Panc1 (cell line): ENCODE measurements at regions not wholly inside any gene's neighbourhood (a gene's known extent, or its start where the extent isn't known, plus 50 kb on each side); places are given as distances from the start of the nearest gene placed in this dataset.

ENCODE experiments used
- ATAC-seq: fragments of 200-7000 bp; cut with Tn5 transposase; 2 replicates; pipeline ENCODE4 v1.9.1; 2020; ENCODE audit warnings: mild to moderate bottlenecking, moderate library complexity
- BruUV-seq: library from RNA; stranded (reverse); fragments of 400-500 nt; replicated peaks from 2 replicates; lab custom pipeline; 2021; lab: Mats Ljungman, UMichigan
- CTCF ChIA-PET: fragments of 300-600 bp; sonication (Branson Sonifier 250); formaldehyde crosslinking; loops from one replicate; lab custom pipeline; 2022; ENCODE audit warnings: antibody characterized with exemption; lab: Charles Lee
- POLR2A ChIA-PET: fragments of 300-600 bp; sonication (Branson Sonifier 250); formaldehyde crosslinking; loops from one replicate; lab custom pipeline; 2022; ENCODE audit warnings: antibody characterized with exemption; lab: Charles Lee
- DNase-seq: peaks from one replicate; pipeline ENCODE4 v3.0.0-alpha.2; 2010; ENCODE audit warnings: low read depth, low spot score
- H3K27ac ChIP-seq: 2 replicates; pipeline ENCODE4 v1.5.1; 2011; ENCODE audit warnings: mild to moderate bottlenecking, low read length, inconsistent platforms
- H3K27me3 ChIP-seq: fragments of 200-500 bp; sonication (Bioruptor generic); 2 replicates; pipeline ENCODE4 v1.6.0; 2014; ENCODE audit warnings: low read length, inconsistent platforms; ENCODE audit not compliant: control insufficient read depth, insufficient read depth
- H3K36me3 ChIP-seq: fragments of 200-500 bp; sonication (Bioruptor generic); 2 replicates; pipeline ENCODE4 v1.5.1; 2014; ENCODE audit warnings: inconsistent platforms, mild to moderate bottlenecking, low read length, moderate library complexity; ENCODE audit not compliant: control insufficient read depth, insufficient read depth
- H3K4me1 ChIP-seq: 2 replicates; pipeline ENCODE4 v1.5.1; 2011; ENCODE audit warnings: inconsistent platforms, mild to moderate bottlenecking, low read length, moderate library complexity; ENCODE audit not compliant: control insufficient read depth, insufficient read depth
- H3K4me3 ChIP-seq, 2 experiments: 2 replicates each; pipeline ENCODE4 v1.5.1; 2011 to 2012; ENCODE audit warnings: low read depth in 2 of 2, low read length in 2 of 2, mild to moderate bottlenecking in 2 of 2, inconsistent platforms in 1 of 2, moderate library complexity in 1 of 2
- H3K9me3 ChIP-seq: fragments of 200-500 bp; sonication (Bioruptor generic); 2 replicates; pipeline ENCODE4 v1.5.1; 2014; ENCODE audit warnings: low read depth, mild to moderate bottlenecking, inconsistent platforms, low read length, moderate library complexity; ENCODE audit not compliant: control insufficient read depth, insufficient read depth
- CTCF ChIP-seq: fragments of 450-650 bp; IDR thresholded peaks from 2 replicates; pipeline ENCODE4 v1.5.1; 2017; ENCODE audit warnings: mild to moderate bottlenecking
- POLR2AphosphoS5 ChIP-seq: IDR thresholded peaks from 2 replicates; pipeline ENCODE4 v1.6.1; 2012; ENCODE audit warnings: mild to moderate bottlenecking, low read depth, low read length, moderate library complexity
- REST ChIP-seq, 2 experiments: IDR thresholded peaks; 2 replicates each; pipeline ENCODE4 v1.6.1; 2011 to 2012; ENCODE audit warnings: low read depth in 2 of 2, control low read depth in 1 of 2, low read length in 1 of 2, mild to moderate bottlenecking in 1 of 2, moderate library complexity in 1 of 2; ENCODE audit not compliant: insufficient read depth in 1 of 2
- SIN3A ChIP-seq: IDR thresholded peaks from 2 replicates; pipeline ENCODE4 v1.6.1; 2012; ENCODE audit warnings: low read depth, mild to moderate bottlenecking, low read length, moderate library complexity, borderline replicate concordance; ENCODE audit not compliant: insufficient read depth
- TCF7L2 ChIP-seq: IDR thresholded peaks from 2 replicates; pipeline ENCODE4 v1.6.1; 2011; ENCODE audit warnings: mild to moderate bottlenecking, low read depth, low read length, inconsistent platforms
- in situ Hi-C: cut with HindIII; loops from 2 replicates; pipeline ENCODE4 v1.10.0; 2016; ENCODE audit warnings: low sequenced_read_pairs, low pct_unique_long_range_greater_than_20kb
- intact Hi-C: fragments of 100-400 bp; cut with micrococcal nuclease; formaldehyde crosslinking; loops from one replicate; pipeline ENCODE4 v1.10.0; 2022; ENCODE audit not compliant: unreplicated experiment

DNA sequence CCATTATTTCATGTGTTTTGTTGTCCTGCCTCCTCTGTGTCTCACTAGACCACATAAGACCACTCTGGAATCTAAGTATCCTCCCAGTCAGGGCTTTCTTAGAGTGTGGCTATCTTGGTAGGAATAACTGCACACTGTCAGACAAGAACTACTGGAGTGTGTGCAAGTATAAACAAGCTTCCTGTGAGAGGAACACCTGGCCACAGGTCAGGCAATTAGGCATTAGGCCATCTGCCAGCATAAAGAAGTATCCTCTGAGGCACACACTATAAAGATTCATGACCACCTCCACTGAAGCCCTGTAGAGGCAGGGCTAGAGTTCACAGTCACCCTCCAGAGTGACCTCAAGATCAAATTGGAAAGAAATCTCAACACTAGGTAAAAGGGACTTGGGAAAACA, 507.0 kb upstream of the PABPC4L start:
- H3K9me3 ChIP-seq = no peaks in the 10 kb centered on the region
- POLR2A ChIA-PET = no interaction called here
- DNase-seq (no peak), ATAC-seq (no peak)
- no peaks in the 10 kb centered on the region for H3K4me1 ChIP-seq
- in situ Hi-C loops = no loop called here
- no peaks in the 10 kb centered on the region for H3K27me3 ChIP-seq
- no peak overlapping the region for H3K27ac ChIP-seq
- no peak overlapping the region for H3K4me3 ChIP-seq
- no peak for TF ChIP-seq SIN3A
- no peak for TF ChIP-seq POLR2AphosphoS5
- no peak for TF ChIP-seq TCF7L2
- no peak for TF ChIP-seq CTCF
- no peak for TF ChIP-seq REST (IDR thresholded peaks at IDR 0.05; ENCODE audit: insufficient read depth in 1 of 2, low read depth in 2 of 2, low read length in 1 of 2)
- BruUV-seq = no TSS peak
- intact Hi-C loops = no loop called here
- H3K36me3 ChIP-seq = no peaks in the 10 kb centered on the region
- CTCF ChIA-PET = no interaction called here

DNA sequence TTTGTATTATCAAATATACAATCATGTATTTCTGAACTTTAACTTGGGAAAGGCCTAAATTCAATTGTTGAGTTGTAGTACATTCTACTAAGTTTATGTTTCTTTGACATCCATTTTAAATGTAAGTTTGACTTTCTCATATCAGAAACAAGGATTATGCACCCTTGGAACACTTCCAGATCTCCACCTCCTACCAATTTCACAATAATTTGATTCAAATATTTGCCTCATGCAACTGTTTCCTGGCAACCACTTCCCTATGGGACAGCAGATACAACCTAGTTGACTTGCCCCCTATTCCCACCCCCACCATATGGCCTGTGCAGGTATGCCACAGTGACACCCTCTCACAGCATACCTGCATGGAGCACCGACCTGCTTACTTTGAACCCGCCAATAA, 506.4 kb upstream of the PABPC4L start:
- no peak for ATAC-seq
- ChIA-PET POLR2A (no interaction called here), CTCF (no interaction called here)
- no peak for TF ChIP-seq CTCF
- intact Hi-C loops (no loop called here), in situ Hi-C loops (no loop called here)
- no peaks in the 10 kb centered on the region for H3K9me3 ChIP-seq
- no peaks in the 10 kb centered on the region for H3K4me1 ChIP-seq
- H3K4me3 ChIP-seq = no peak overlapping the region
- no TSS peak for BruUV-seq
- DNase-seq = no peak
- H3K27ac ChIP-seq = no peak overlapping the region
- no peaks in the 10 kb centered on the region for H3K36me3 ChIP-seq
- H3K27me3 ChIP-seq = no peaks in the 10 kb centered on the region

GRCh38 chr4:134702374-134702773, 500.8 kb upstream of the PABPC4L start:
- TF ChIP-seq SIN3A (no peak), POLR2AphosphoS5 (no peak), TCF7L2 (no peak), REST (IDR thresholded peaks at IDR 0.05; ENCODE audit: insufficient read depth in 1 of 2, low read depth in 2 of 2, low read length in 1 of 2) (no peak), CTCF (no peak)
- BruUV-seq = no TSS peak
- ChIA-PET POLR2A (interaction anchor here (0.5 kb wide), 1 partner anchor 1140 kb away, joined by 6 read pairs; no protein-coding TSS in a partner anchor), CTCF (no interaction called here)
- DNase-seq (no peak), ATAC-seq (no peak)
- intact Hi-C loops = no loop called here
- Histone ChIP-seq H3K4me3 (no peak overlapping the region), H3K36me3 (no peaks in the 10 kb centered on the region), H3K27ac (no peak overlapping the region), H3K9me3 (no peaks in the 10 kb centered on the region), H3K4me1 (no peaks in the 10 kb centered on the region), H3K27me3 (no peaks in the 10 kb centered on the region)
- in situ Hi-C loops = no loop called here
